ENCODE measurements at regions not wholly inside any gene's neighbourhood (a gene's known extent, or its start where the extent isn't known, plus 50 kb on each side); places are given as distances from the start of the nearest gene placed in this dataset.
"Not testable (repeated sequence)": the region's sequence is repeated elsewhere in the genome, so short reads cannot be mapped to it uniquely, and the experiment has no call there.

DNA sequence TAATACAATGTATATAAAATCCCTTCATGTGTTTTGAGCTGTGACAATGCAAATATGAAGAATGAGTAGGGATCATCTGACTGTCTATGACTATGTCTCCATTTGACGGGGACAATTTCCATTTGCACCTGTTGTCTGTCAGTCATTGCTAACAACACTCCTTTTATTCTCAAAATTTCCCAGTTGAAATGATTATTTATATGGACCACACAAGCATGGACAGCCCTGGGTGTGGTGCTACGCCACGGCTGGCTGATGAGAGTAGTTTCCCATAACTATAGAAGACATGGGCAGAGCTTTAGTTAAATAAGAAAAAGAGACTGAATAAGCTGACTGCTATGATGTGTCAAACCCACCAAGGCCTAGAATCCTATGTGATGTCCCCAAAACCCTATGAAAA is 135.8 kb downstream of the MAP3K21 start:
- ATAC-seq (no peak), DNase-seq (no peak)
- Histone ChIP-seq H3K36me3 (ENCODE audit: low read depth) (no peaks in the 10 kb centered on the region), H3K9me3 (no peaks in the 10 kb centered on the region), H3K4me3 (no peak overlapping the region), H3K4me1 (ENCODE audit: low read depth) (no peaks in the 10 kb centered on the region)
- no peak for TF ChIP-seq CTCF (IDR thresholded peaks at IDR 0.05)
- intact Hi-C loops (cut with DNase I, micrococcal nuclease) = no loop called here

DNA sequence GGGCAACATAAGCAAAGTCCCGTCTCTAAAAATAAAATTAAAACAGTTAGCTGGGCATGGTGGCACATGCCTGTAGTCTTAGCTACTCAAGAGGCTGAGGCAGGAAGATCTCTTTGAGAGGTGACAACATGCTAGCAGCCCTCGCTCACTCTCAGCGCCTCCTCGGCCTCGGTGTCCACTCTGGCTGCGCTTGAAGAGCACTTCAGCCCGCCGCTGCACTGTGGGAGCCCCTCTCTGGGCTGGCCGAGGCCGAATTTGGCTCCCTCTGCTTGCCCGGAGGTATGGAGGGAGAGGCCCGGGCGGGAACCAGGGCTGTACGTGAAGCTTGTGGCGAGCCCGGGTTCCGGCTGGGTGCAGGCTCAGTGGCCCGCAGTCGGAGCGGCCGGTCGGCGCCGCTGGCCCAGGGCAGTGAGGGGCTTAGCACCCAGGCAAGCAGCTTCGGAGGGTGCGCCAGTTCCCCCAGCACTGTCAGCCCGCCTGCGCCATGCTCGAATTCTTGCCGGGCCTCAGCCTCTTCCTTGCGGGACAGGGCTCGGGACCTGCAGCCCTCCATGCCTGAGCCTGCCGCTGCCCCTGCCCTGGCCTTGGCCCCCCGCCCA is 138.3 kb downstream of the MAP3K21 start:
- no peaks in the 10 kb centered on the region for H3K36me3 ChIP-seq (ENCODE audit: low read depth)
- ATAC-seq (no peak), DNase-seq (no peak)
- H3K9me3 ChIP-seq = no peaks in the 10 kb centered on the region
- H3K4me3 ChIP-seq = no peak overlapping the region
- no peaks in the 10 kb centered on the region for H3K4me1 ChIP-seq (ENCODE audit: low read depth)
- TF ChIP-seq CTCF (IDR thresholded peaks at IDR 0.05) = no peak
- intact Hi-C loops (cut with DNase I, micrococcal nuclease) = no loop called here

DNA sequence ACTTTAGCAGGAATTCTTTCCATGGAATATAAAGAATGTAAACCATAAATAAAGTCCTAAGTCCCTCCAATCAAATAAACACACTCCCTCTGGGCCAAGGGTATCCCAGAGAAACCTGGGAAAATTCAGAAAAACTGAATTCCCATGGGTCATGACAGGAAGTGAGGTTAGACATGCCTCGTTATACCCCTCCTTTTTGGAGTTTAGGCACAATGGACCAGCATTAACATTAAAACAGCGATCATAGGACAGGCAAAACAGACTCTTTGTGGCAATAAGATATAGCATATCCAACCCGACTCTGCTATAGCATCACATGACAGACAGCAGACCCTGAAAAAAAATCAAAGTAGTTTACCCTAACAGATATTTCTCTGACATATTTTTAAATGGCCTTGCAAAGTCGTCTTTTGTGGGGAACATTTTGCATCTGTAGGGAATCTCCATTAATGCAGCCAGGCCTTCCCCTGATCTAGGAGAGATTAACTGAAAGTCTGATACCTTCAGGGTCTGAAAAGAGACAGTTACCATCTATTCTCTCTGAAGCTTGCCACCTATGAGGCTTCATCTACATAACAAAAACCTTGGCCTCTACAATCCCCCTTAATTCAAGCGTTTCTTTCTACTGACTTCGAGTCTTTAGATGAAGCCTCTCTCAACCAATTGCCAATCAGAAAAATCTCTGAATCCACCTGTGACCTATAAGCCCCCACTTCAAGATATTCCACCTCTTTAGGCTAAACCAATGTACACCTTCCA is 143.0 kb upstream of the KCNK1 start:
- no peak for TF ChIP-seq CTCF (IDR thresholded peaks at IDR 0.05)
- Histone ChIP-seq H3K9me3 (no peaks in the 10 kb centered on the region), H3K4me1 (ENCODE audit: low read depth) (no peaks in the 10 kb centered on the region), H3K4me3 (no peak overlapping the region), H3K36me3 (ENCODE audit: low read depth) (no peaks in the 10 kb centered on the region)
- ATAC-seq = no peak
- intact Hi-C loops (cut with DNase I, micrococcal nuclease) = no loop called here
- DNase-seq = no peak

DNA sequence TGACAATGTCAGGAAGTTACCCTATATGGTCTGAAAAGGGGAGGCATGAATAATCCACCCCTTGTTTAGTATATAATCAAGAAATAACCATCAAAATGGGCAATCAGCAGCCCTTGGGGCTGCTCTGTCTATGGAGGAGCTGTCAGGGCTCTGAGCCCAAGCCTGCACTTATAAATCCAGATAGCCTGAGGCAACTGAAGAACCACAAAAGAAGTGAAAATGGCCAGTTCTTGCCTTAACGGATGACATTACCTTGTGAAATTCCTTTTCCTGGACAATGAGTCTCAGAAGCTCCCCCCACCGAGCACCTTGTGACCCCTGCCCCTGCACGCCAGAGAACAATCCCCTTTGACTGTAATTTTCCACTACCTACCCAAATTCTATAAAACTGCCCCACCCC is 142.1 kb upstream of the KCNK1 start:
- ATAC-seq; intact Hi-C loops (cut with DNase I, micrococcal nuclease); H3K36me3 ChIP-seq (ENCODE audit: low read depth); H3K4me1 ChIP-seq (ENCODE audit: low read depth); H3K9me3 ChIP-seq; DNase-seq; H3K4me3 ChIP-seq: not testable (repeated sequence)

GRCh38 chr1:233472796-233473195 is 141.1 kb upstream of the KCNK1 start:
- ATAC-seq; H3K36me3 ChIP-seq (ENCODE audit: low read depth); H3K4me3 ChIP-seq; DNase-seq; intact Hi-C loops (cut with DNase I, micrococcal nuclease); H3K9me3 ChIP-seq; H3K4me1 ChIP-seq (ENCODE audit: low read depth): not testable (repeated sequence)

- no peaks in the 10 kb centered on the region for H3K9me3 ChIP-seq
- DNase-seq (no peak), ATAC-seq (no peak)
- H3K4me1 ChIP-seq (ENCODE audit: low read depth) = no peaks in the 10 kb centered on the region
- no peak overlapping the region for H3K4me3 ChIP-seq
- no peak for TF ChIP-seq CTCF (IDR thresholded peaks at IDR 0.05)
- no peaks in the 10 kb centered on the region for H3K36me3 ChIP-seq (ENCODE audit: low read depth)
- intact Hi-C loops (cut with DNase I, micrococcal nuclease) = no loop called here
Observed at GRCh38 chr1:233473549-233474204, 140.2 kb upstream of the KCNK1 start.
